ENCODE measurements at regions not wholly inside any gene's neighbourhood (a gene's known extent, or its start where the extent isn't known, plus 50 kb on each side); places are given as distances from the start of the nearest gene placed in this dataset.

DNA sequence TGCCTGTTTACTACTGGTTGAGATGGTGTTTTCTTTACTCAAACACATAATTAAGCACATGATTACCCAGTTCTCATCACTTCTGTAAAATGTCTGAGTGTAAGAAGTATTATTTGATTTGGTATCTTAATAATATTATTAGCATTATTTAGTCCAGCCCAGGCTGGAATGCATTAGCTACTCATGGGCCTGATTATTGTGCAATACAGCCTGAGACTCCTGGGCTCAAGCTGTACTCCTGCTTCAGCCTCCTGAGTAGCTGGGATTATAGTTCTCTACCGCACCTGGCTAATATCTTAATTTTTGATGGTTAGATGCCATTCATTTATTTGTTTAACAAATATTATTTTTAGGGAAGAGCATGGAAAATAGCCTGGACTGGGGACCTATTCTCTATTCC lies 197.6 kb upstream of the MC4R start:
- DNase-seq (ENCODE audit: extremely low spot score): no peak
- 93% methylated on average over 1 of the region's 1 CpG for WGBS
- H3K4me1 ChIP-seq (ENCODE audit: insufficient read depth): no peaks in the 10 kb centered on the region

GRCh38 chr18:60577457-60577856 lies 204.9 kb upstream of the MC4R start:
- no peaks in the 10 kb centered on the region for H3K36me3 ChIP-seq (ENCODE audit: insufficient read depth)
- DNase-seq (ENCODE audit: extremely low spot score): no peak
- no peak overlapping the region for H3K4me3 ChIP-seq (ENCODE audit: low read depth, low read length)
- H3K27ac ChIP-seq (ENCODE audit: low read depth): no peak overlapping the region
- no peaks in the 10 kb centered on the region for H3K4me1 ChIP-seq (ENCODE audit: insufficient read depth)
- WGBS: 80% methylated on average over 1 of the region's 1 CpG

More for the DNA sequence above, 197.6 kb upstream of the MC4R start:
- Histone ChIP-seq H3K4me3 (ENCODE audit: low read depth, low read length) (no peak overlapping the region), H3K27ac (ENCODE audit: low read depth) (no peak overlapping the region), H3K36me3 (ENCODE audit: insufficient read depth) (no peaks in the 10 kb centered on the region)

GRCh38 chr18:60585670-60586069 lies 213.1 kb upstream of the MC4R start:
- H3K27ac ChIP-seq (ENCODE audit: low read depth): no peak overlapping the region
- no peak for DNase-seq (ENCODE audit: extremely low spot score)
- H3K4me1 ChIP-seq (ENCODE audit: insufficient read depth): no peaks in the 10 kb centered on the region
- no peak overlapping the region for H3K4me3 ChIP-seq (ENCODE audit: low read depth, low read length)
- H3K36me3 ChIP-seq (ENCODE audit: insufficient read depth): no peaks in the 10 kb centered on the region

GRCh38 chr18:60593249-60593648 lies 220.7 kb upstream of the MC4R start:
- Histone ChIP-seq H3K4me1 (ENCODE audit: insufficient read depth) (no peaks in the 10 kb centered on the region), H3K36me3 (ENCODE audit: insufficient read depth) (no peaks in the 10 kb centered on the region), H3K4me3 (ENCODE audit: low read depth, low read length) (no peak overlapping the region), H3K27ac (ENCODE audit: low read depth) (no peak overlapping the region)
- no peak for DNase-seq (ENCODE audit: extremely low spot score)
- 69% methylated on average over 5 of the region's 5 CpGs for WGBS

GRCh38 chr18:60596928-60597327 lies 224.4 kb upstream of the MC4R start:
- no peak overlapping the region for H3K4me3 ChIP-seq (ENCODE audit: low read depth, low read length)
- no peaks in the 10 kb centered on the region for H3K36me3 ChIP-seq (ENCODE audit: insufficient read depth)
- DNase-seq (ENCODE audit: extremely low spot score): no peak
- H3K27ac ChIP-seq (ENCODE audit: low read depth): no peak overlapping the region
- no peaks in the 10 kb centered on the region for H3K4me1 ChIP-seq (ENCODE audit: insufficient read depth)
- WGBS: 73% methylated on average over 3 of the region's 3 CpGs

DNA sequence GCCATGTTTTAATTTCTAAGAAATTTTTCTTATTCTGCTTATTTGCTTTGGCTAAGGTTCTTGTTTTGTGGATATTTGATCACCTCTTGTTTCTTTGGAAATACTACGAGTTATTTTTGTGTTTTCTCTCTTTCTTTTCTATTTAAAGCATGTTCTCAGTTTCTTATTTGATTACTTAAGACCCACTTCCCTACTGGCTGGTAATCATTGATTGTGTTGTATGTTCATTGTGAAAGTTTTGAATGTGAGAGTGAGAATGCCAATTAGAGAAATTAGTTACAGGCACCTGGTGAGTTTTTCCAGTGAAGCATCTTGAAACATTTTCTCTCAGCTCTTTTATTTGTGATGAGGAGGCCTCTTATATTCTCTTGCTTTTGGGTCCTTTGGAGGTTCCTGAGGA lies 226.7 kb upstream of the MC4R start:
- Histone ChIP-seq H3K4me3 (ENCODE audit: low read depth, low read length) (no peak overlapping the region), H3K36me3 (ENCODE audit: insufficient read depth) (no peaks in the 10 kb centered on the region), H3K4me1 (ENCODE audit: insufficient read depth) (no peaks in the 10 kb centered on the region), H3K27ac (ENCODE audit: low read depth) (no peak overlapping the region)
- no peak for DNase-seq (ENCODE audit: extremely low spot score)
- 71% methylated on average over 1 of the region's 1 CpG for WGBS

DNA sequence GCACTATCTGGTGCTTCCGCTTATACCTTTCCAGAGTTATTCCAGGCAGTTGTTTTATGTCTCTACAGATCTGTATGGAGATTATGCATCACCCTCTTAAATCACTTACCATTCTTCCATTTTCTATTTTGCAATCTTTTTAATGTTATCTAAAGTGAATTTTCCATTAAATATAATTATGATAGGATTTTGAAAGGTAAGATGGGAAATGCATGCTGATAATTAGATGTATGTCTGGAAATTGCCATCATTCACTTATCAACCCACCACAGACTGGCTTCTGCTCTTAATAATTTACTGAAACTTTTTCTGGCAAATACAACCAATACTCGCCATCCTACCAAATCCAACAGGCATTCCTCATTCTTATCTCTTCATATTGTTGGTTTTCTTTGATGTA lies 227.4 kb upstream of the MC4R start:
- no peak for DNase-seq (ENCODE audit: extremely low spot score)
- no peak overlapping the region for H3K27ac ChIP-seq (ENCODE audit: low read depth)
- no peaks in the 10 kb centered on the region for H3K36me3 ChIP-seq (ENCODE audit: insufficient read depth)
- 80% methylated on average over 2 of the region's 2 CpGs for WGBS
- H3K4me1 ChIP-seq (ENCODE audit: insufficient read depth): no peaks in the 10 kb centered on the region
- no peak overlapping the region for H3K4me3 ChIP-seq (ENCODE audit: low read depth, low read length)

DNA sequence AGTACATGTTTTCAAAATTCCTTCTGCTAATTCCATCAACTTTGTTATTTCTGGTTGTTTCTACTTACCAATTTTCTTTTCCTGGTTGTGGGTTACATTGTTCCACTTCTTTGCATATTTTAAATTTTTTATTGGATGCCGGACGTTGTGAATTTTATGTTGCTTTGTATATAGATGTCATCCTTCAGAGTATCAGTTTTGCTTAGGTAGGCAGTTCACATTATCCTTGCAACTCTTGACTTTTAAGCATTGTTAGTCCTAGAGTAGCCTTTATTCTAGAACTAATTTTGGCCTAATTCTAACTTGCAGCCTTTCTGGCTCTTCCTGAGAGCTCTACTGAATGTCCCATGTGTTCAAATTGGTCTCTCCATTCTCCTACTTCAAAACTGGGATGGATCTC lies 228.7 kb upstream of the MC4R start:
- H3K36me3 ChIP-seq (ENCODE audit: insufficient read depth): no peaks in the 10 kb centered on the region
- no peak overlapping the region for H3K27ac ChIP-seq (ENCODE audit: low read depth)
- 62% methylated on average over 2 of the region's 2 CpGs for WGBS
- no peak overlapping the region for H3K4me3 ChIP-seq (ENCODE audit: low read depth, low read length)
- DNase-seq (ENCODE audit: extremely low spot score): no peak
- H3K4me1 ChIP-seq (ENCODE audit: insufficient read depth): no peaks in the 10 kb centered on the region

DNA sequence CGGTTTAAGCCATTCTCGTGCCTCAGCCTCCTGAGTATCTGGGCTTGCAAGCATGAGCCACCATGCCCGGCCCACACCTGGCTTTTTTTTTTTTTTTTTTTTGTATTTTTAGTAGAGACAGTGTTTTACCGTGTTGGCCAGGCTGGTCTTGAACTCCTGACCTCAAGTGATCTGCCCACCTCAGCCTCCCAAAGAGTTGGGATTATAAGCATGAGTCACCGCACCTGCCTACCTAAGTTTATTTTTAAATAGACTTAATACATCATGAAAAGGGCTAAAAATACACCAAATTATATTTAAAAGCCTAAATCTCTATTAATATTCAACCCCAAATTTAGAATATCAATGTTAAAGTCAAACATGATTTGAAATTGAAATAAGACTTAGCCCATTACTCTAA lies 250.8 kb upstream of the MC4R start:
- 89% methylated on average over 5 of the region's 5 CpGs for WGBS
- H3K36me3 ChIP-seq (ENCODE audit: insufficient read depth): no peaks in the 10 kb centered on the region
- no peak for DNase-seq (ENCODE audit: extremely low spot score)
- no peak overlapping the region for H3K4me3 ChIP-seq (ENCODE audit: low read depth, low read length)
- no peak overlapping the region for H3K27ac ChIP-seq (ENCODE audit: low read depth)
- no peaks in the 10 kb centered on the region for H3K4me1 ChIP-seq (ENCODE audit: insufficient read depth)

- DNase-seq (ENCODE audit: extremely low spot score): no peak
- H3K36me3 ChIP-seq (ENCODE audit: insufficient read depth): no peaks in the 10 kb centered on the region
- H3K27ac ChIP-seq (ENCODE audit: low read depth): no peak overlapping the region
- H3K4me1 ChIP-seq (ENCODE audit: insufficient read depth): no peaks in the 10 kb centered on the region
- no peak overlapping the region for H3K4me3 ChIP-seq (ENCODE audit: low read depth, low read length)
- WGBS: 73% methylated on average over 1 of the region's 1 CpG
These were observed 251.6 kb upstream of the MC4R start for GRCh38 chr18:60624207-60624606.

GRCh38 chr18:60639836-60640235 lies 267.3 kb upstream of the MC4R start:
- H3K27ac ChIP-seq (ENCODE audit: low read depth): no peak overlapping the region
- no peak for DNase-seq (ENCODE audit: extremely low spot score)
- 74% methylated on average over 1 of the region's 1 CpG for WGBS
- no peaks in the 10 kb centered on the region for H3K36me3 ChIP-seq (ENCODE audit: insufficient read depth)
- H3K4me3 ChIP-seq (ENCODE audit: low read depth, low read length): no peak overlapping the region
- no peaks in the 10 kb centered on the region for H3K4me1 ChIP-seq (ENCODE audit: insufficient read depth)

- H3K4me1 ChIP-seq (ENCODE audit: insufficient read depth): no peaks in the 10 kb centered on the region
- H3K36me3 ChIP-seq (ENCODE audit: insufficient read depth): no peaks in the 10 kb centered on the region
- no peak overlapping the region for H3K4me3 ChIP-seq (ENCODE audit: low read depth, low read length)
- 32% methylated on average over 3 of the region's 3 CpGs for WGBS
- no peak overlapping the region for H3K27ac ChIP-seq (ENCODE audit: low read depth)
- no peak for DNase-seq (ENCODE audit: extremely low spot score)
These were observed 270.4 kb upstream of the MC4R start for GRCh38 chr18:60643009-60643408.

GRCh38 chr18:60646725-60647124 lies 274.1 kb upstream of the MC4R start:
- no peaks in the 10 kb centered on the region for H3K36me3 ChIP-seq (ENCODE audit: insufficient read depth)

GRCh38 chr18:60649107-60649506 lies 276.5 kb upstream of the MC4R start:
- H3K4me3 ChIP-seq (ENCODE audit: low read depth, low read length): no peak overlapping the region
- no peak for DNase-seq (ENCODE audit: extremely low spot score)
- WGBS: 61% methylated on average over 5 of the region's 5 CpGs
- no peaks in the 10 kb centered on the region for H3K36me3 ChIP-seq (ENCODE audit: insufficient read depth)
- H3K27ac ChIP-seq (ENCODE audit: low read depth): no peak overlapping the region
- H3K4me1 ChIP-seq (ENCODE audit: insufficient read depth): no peaks in the 10 kb centered on the region

More at GRCh38 chr18:60646725-60647124, 274.1 kb upstream of the MC4R start:
- DNase-seq (ENCODE audit: extremely low spot score): no peak
- Histone ChIP-seq H3K27ac (ENCODE audit: low read depth) (no peak overlapping the region), H3K4me1 (ENCODE audit: insufficient read depth) (no peaks in the 10 kb centered on the region), H3K4me3 (ENCODE audit: low read depth, low read length) (no peak overlapping the region)
- 72% methylated on average over 5 of the region's 5 CpGs for WGBS

DNA sequence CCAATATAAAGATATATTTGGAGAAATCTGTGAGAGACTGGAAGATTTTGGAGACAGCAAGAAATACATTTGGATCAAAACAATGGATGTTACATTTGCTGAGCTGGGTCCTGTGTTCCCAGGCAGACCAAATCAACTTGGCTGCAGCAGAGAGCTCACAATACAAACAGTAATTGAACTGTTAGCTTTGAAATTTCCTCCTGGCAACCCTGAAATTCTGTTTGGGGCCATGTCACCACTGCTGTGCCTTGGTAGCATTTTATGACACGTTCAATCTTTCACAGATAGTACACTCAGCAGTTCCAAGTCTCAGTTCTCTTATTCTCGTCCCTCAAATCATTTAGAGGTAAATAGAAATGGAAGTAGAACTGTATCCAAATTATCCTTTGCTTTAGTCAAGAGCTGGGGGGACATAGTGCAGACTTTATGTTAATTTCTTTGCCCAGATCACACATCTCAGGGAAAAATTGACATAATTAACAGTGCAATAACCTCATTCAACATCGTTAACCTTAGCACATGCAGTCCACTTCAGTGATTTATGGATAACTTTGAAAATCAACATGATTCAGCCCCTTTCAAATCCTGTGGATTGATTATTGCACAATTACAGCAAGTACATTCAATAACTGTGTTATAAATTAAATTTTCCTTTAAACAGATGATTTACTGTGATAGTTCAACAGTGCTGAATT lies 277.4 kb upstream of the MC4R start:
- DNase-seq (ENCODE audit: extremely low spot score): no peak
- 49% methylated on average over 3 of the region's 3 CpGs for WGBS
- no peaks in the 10 kb centered on the region for H3K36me3 ChIP-seq (ENCODE audit: insufficient read depth)
- no peak overlapping the region for H3K4me3 ChIP-seq (ENCODE audit: low read depth, low read length)
- H3K4me1 ChIP-seq (ENCODE audit: insufficient read depth): no peaks in the 10 kb centered on the region
- H3K27ac ChIP-seq (ENCODE audit: low read depth): no peak overlapping the region
